Panc1 (cell line): ENCODE measurements at regions not wholly inside any gene's neighbourhood (a gene's known extent, or its start where the extent isn't known, plus 50 kb on each side); places are given as distances from the start of the nearest gene placed in this dataset.

Experiments used
- ATAC-seq: fragments of 200-7000 bp; cut with Tn5 transposase; 2 replicates; pipeline ENCODE4 v1.9.1; 2020; ENCODE audit warnings: mild to moderate bottlenecking, moderate library complexity
- BruUV-seq: library from RNA; stranded (reverse); fragments of 400-500 nt; replicated peaks from 2 replicates; lab custom pipeline; 2021; lab: Mats Ljungman, UMichigan
- CTCF ChIA-PET: fragments of 300-600 bp; sonication (Branson Sonifier 250); formaldehyde crosslinking; loops from one replicate; lab custom pipeline; 2022; ENCODE audit warnings: antibody characterized with exemption; lab: Charles Lee
- POLR2A ChIA-PET: fragments of 300-600 bp; sonication (Branson Sonifier 250); formaldehyde crosslinking; loops from one replicate; lab custom pipeline; 2022; ENCODE audit warnings: antibody characterized with exemption; lab: Charles Lee
- DNase-seq: peaks from one replicate; pipeline ENCODE4 v3.0.0-alpha.2; 2010; ENCODE audit warnings: low read depth, low spot score
- H3K27ac ChIP-seq: 2 replicates; pipeline ENCODE4 v1.5.1; 2011; ENCODE audit warnings: mild to moderate bottlenecking, low read length, inconsistent platforms
- H3K27me3 ChIP-seq: fragments of 200-500 bp; sonication (Bioruptor generic); 2 replicates; pipeline ENCODE4 v1.6.0; 2014; ENCODE audit warnings: low read length, inconsistent platforms; ENCODE audit not compliant: control insufficient read depth, insufficient read depth
- H3K36me3 ChIP-seq: fragments of 200-500 bp; sonication (Bioruptor generic); 2 replicates; pipeline ENCODE4 v1.5.1; 2014; ENCODE audit warnings: inconsistent platforms, mild to moderate bottlenecking, low read length, moderate library complexity; ENCODE audit not compliant: control insufficient read depth, insufficient read depth
- H3K4me1 ChIP-seq: 2 replicates; pipeline ENCODE4 v1.5.1; 2011; ENCODE audit warnings: inconsistent platforms, mild to moderate bottlenecking, low read length, moderate library complexity; ENCODE audit not compliant: control insufficient read depth, insufficient read depth
- H3K4me3 ChIP-seq, 2 experiments: 2 replicates each; pipeline ENCODE4 v1.5.1; 2011 to 2012; ENCODE audit warnings: low read depth in 2 of 2, low read length in 2 of 2, mild to moderate bottlenecking in 2 of 2, inconsistent platforms in 1 of 2, moderate library complexity in 1 of 2
- H3K9me3 ChIP-seq: fragments of 200-500 bp; sonication (Bioruptor generic); 2 replicates; pipeline ENCODE4 v1.5.1; 2014; ENCODE audit warnings: low read depth, mild to moderate bottlenecking, inconsistent platforms, low read length, moderate library complexity; ENCODE audit not compliant: control insufficient read depth, insufficient read depth
- POLR2AphosphoS5 ChIP-seq: IDR thresholded peaks from 2 replicates; pipeline ENCODE4 v1.6.1; 2012; ENCODE audit warnings: mild to moderate bottlenecking, low read depth, low read length, moderate library complexity
- SIN3A ChIP-seq: IDR thresholded peaks from 2 replicates; pipeline ENCODE4 v1.6.1; 2012; ENCODE audit warnings: low read depth, mild to moderate bottlenecking, low read length, moderate library complexity, borderline replicate concordance; ENCODE audit not compliant: insufficient read depth
- TCF7L2 ChIP-seq: IDR thresholded peaks from 2 replicates; pipeline ENCODE4 v1.6.1; 2011; ENCODE audit warnings: mild to moderate bottlenecking, low read depth, low read length, inconsistent platforms
- in situ Hi-C: cut with HindIII; loops from 2 replicates; pipeline ENCODE4 v1.10.0; 2016; ENCODE audit warnings: low sequenced_read_pairs, low pct_unique_long_range_greater_than_20kb
- intact Hi-C: fragments of 100-400 bp; cut with micrococcal nuclease; formaldehyde crosslinking; loops from one replicate; pipeline ENCODE4 v1.10.0; 2022; ENCODE audit not compliant: unreplicated experiment
- TF ChIP-seq, protein P1 (sequence below), 2 experiments: IDR thresholded peaks; 2 replicates each; pipeline ENCODE4 v1.6.1; 2011 to 2012; ENCODE audit warnings: low read depth in 2 of 2, control low read depth in 1 of 2, low read length in 1 of 2, mild to moderate bottlenecking in 1 of 2, moderate library complexity in 1 of 2; ENCODE audit not compliant: insufficient read depth in 1 of 2
- TF ChIP-seq, protein P2 (sequence below): fragments of 450-650 bp; IDR thresholded peaks from 2 replicates; pipeline ENCODE4 v1.5.1; 2017; ENCODE audit warnings: mild to moderate bottlenecking

- H3K4me1 ChIP-seq, result no peaks in the 10 kb centered on the region
- no peaks in the 10 kb centered on the region for H3K9me3 ChIP-seq
- in situ Hi-C loops, result no loop called here
- ATAC-seq, result no peak
- POLR2A ChIA-PET, result interaction anchor here (0.7 kb wide), 1 partner anchor 860 kb away, joined by 3 read pairs; no protein-coding TSS in a partner anchor
- H3K36me3 ChIP-seq, result no peaks in the 10 kb centered on the region
- CTCF ChIA-PET, result no interaction called here
- BruUV-seq, result no TSS peak
- H3K4me3 ChIP-seq, result no peak overlapping the region
- DNase-seq, result no peak
- intact Hi-C loops, result no loop called here
- TF ChIP-seq, protein P1, sequence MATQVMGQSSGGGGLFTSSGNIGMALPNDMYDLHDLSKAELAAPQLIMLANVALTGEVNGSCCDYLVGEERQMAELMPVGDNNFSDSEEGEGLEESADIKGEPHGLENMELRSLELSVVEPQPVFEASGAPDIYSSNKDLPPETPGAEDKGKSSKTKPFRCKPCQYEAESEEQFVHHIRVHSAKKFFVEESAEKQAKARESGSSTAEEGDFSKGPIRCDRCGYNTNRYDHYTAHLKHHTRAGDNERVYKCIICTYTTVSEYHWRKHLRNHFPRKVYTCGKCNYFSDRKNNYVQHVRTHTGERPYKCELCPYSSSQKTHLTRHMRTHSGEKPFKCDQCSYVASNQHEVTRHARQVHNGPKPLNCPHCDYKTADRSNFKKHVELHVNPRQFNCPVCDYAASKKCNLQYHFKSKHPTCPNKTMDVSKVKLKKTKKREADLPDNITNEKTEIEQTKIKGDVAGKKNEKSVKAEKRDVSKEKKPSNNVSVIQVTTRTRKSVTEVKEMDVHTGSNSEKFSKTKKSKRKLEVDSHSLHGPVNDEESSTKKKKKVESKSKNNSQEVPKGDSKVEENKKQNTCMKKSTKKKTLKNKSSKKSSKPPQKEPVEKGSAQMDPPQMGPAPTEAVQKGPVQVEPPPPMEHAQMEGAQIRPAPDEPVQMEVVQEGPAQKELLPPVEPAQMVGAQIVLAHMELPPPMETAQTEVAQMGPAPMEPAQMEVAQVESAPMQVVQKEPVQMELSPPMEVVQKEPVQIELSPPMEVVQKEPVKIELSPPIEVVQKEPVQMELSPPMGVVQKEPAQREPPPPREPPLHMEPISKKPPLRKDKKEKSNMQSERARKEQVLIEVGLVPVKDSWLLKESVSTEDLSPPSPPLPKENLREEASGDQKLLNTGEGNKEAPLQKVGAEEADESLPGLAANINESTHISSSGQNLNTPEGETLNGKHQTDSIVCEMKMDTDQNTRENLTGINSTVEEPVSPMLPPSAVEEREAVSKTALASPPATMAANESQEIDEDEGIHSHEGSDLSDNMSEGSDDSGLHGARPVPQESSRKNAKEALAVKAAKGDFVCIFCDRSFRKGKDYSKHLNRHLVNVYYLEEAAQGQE (IDR thresholded peaks at IDR 0.05; ENCODE audit: insufficient read depth in 1 of 2, low read depth in 2 of 2, low read length in 1 of 2), result no peak
- TF ChIP-seq POLR2AphosphoS5, result no peak
- TF ChIP-seq, protein P2, sequence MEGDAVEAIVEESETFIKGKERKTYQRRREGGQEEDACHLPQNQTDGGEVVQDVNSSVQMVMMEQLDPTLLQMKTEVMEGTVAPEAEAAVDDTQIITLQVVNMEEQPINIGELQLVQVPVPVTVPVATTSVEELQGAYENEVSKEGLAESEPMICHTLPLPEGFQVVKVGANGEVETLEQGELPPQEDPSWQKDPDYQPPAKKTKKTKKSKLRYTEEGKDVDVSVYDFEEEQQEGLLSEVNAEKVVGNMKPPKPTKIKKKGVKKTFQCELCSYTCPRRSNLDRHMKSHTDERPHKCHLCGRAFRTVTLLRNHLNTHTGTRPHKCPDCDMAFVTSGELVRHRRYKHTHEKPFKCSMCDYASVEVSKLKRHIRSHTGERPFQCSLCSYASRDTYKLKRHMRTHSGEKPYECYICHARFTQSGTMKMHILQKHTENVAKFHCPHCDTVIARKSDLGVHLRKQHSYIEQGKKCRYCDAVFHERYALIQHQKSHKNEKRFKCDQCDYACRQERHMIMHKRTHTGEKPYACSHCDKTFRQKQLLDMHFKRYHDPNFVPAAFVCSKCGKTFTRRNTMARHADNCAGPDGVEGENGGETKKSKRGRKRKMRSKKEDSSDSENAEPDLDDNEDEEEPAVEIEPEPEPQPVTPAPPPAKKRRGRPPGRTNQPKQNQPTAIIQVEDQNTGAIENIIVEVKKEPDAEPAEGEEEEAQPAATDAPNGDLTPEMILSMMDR, result no peak
- TF ChIP-seq SIN3A, result no peak
- TF ChIP-seq TCF7L2, result no peak
- H3K27me3 ChIP-seq, result peaks cover 17% of the 10 kb centered on the region
- no peak overlapping the region for H3K27ac ChIP-seq
Observed at GRCh38 chr1:60889709-60890108, 192.7 kb upstream of the NFIA start.

DNA sequence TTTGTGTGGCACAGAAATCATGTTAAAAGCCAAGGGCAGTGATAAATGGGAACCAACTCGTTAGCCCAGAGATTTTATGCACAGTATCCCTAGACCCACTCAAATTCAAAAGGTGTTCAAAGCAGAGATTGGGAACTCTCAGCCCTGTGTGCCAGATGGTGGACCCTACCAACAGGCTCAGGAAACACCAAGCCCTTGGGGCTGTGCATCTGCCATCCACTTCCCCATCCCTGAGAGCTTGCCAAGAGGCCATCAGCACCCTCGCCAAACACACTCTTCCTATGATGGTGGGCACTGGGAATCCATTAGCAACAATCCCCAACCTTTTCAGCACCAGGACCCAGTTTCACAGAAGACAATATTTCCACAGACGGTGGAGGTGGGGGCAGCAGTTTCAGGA is 194.2 kb upstream of the NFIA start:
- Histone ChIP-seq H3K4me1 (no peaks in the 10 kb centered on the region), H3K36me3 (no peaks in the 10 kb centered on the region), H3K27ac (no peak overlapping the region), H3K9me3 (no peaks in the 10 kb centered on the region), H3K27me3 (peaks cover 14% of the 10 kb centered on the region), H3K4me3 (no peak overlapping the region)
- ChIA-PET CTCF (no interaction called here), POLR2A (no interaction called here)
- ATAC-seq (no peak), DNase-seq (no peak)
- no TSS peak for BruUV-seq
- in situ Hi-C loops, result no loop called here
- TF ChIP-seq, protein P1 (IDR thresholded peaks at IDR 0.05; ENCODE audit: insufficient read depth in 1 of 2, low read depth in 2 of 2, low read length in 1 of 2), result no peak
- TF ChIP-seq POLR2AphosphoS5 (no peak), TCF7L2 (no peak), SIN3A (no peak)
- TF ChIP-seq, protein P2, result no peak
- intact Hi-C loops, result no loop called here
